Heart left ventricle (tissue), 16 donors: ENCODE measurements at regions not wholly inside any gene's neighbourhood (a gene's known extent, or its start where the extent isn't known, plus 50 kb on each side); places are given as distances from the start of the nearest gene placed in this dataset.
"Not testable (repeated sequence)": the region's sequence is repeated elsewhere in the genome, so short reads cannot be mapped to it uniquely, and the experiment has no call there.

ENCODE experiments used
- ATAC-seq, 4 donors: fragments of 200-7000 bp; cut with Tn5 transposase; one replicate each; pipeline ENCODE4 v1.9.1; 2020 to 2022; ENCODE audit warnings: moderate library complexity in 4 of 4, mild to moderate bottlenecking in 3 of 4, moderate number of reproducible peaks in 1 of 4
- DNase-seq, 5 donors: peaks; one replicate each; pipeline ENCODE4 v3.0.0-alpha.2; 2020
- H3K27ac ChIP-seq, 12 donors: fragments of 200-600 bp; sonication (generic) in 4 of 12; one replicate each; pipeline versions ENCODE4 v1.5.0 to v1.8.0; 2016 to 2022; ENCODE audit warnings: mild to moderate bottlenecking in 2 of 12
- H3K27me3 ChIP-seq, 9 donors: fragments of 200-600 bp; sonication (generic) in 2 of 9; one replicate each; pipeline versions ENCODE4 v1.5.1 to v1.8.0; 2016 to 2022; ENCODE audit warnings: mild to moderate bottlenecking in 3 of 9
- H3K36me3 ChIP-seq, 9 donors: fragments of 200-600 bp; sonication (generic) in 2 of 9; one replicate each; pipeline versions ENCODE4 v1.5.0 to v1.8.0; 2018 to 2022; ENCODE audit warnings: mild to moderate bottlenecking in 2 of 9
- H3K4me1 ChIP-seq, 12 donors: fragments of 200-600 bp; sonication (generic) in 4 of 12; one replicate each; pipeline versions ENCODE4 v1.5.0 to v1.8.0; 2016 to 2022; ENCODE audit warnings: mild to moderate bottlenecking in 3 of 12
- H3K4me3 ChIP-seq, 12 donors: fragments of 200-600 bp; sonication (generic) in 4 of 12; one replicate each; pipeline versions ENCODE4 v1.5.0 to v1.8.0; 2017 to 2022; ENCODE audit warnings: mild to moderate bottlenecking in 9 of 12, moderate library complexity in 4 of 12
- H3K9me3 ChIP-seq, 12 donors: fragments of 200-600 bp; sonication (generic) in 4 of 12; one replicate each; pipeline versions ENCODE4 v1.5.0 to v1.8.0; 2016 to 2022; ENCODE audit warnings: mild to moderate bottlenecking in 1 of 12
- CTCF ChIP-seq, 12 donors: fragments of 200-600 bp; sonication (generic) in 4 of 12; IDR thresholded peaks; one replicate each; pipeline versions ENCODE4 v1.5.0 to v1.8.0; 2018 to 2022; ENCODE audit warnings: antibody characterized with exemption in 12 of 12, mild to moderate bottlenecking in 5 of 12
- POLR2A ChIP-seq, 2 donors: fragments of 450-650 bp; IDR thresholded peaks; one replicate each; pipeline ENCODE4 v1.6.1; 2017; ENCODE audit warnings: antibody characterized with exemption in 2 of 2, mild to moderate bottlenecking in 2 of 2, moderate library complexity in 2 of 2
- WGBS, 4 donors: extraction: QIAGEN DNeasy Blood & Tissue Kit in 2 of 4; methylation state at CpG; one replicate each; pipeline versions ENCODE4 v1.1.5 to v1.1.7; 2013 to 2018; 5-methylcytosine and 5-hydroxymethylcytosine counted together
- intact Hi-C, 10 donors: fragments of 100-400 bp; cut with DNase I; formaldehyde crosslinking; loops; one replicate each; pipeline versions ENCODE4 v1.11.1 to v1.14.2; 2022
- donor health status: ischemic (EF 13 %, LVEDD 7.1; RV severe dilation, severe dysfunction).
- donor health status: healthy with polysubstance abuse.
- donor health status: DM: no; HTN: yes; CAD: no.
- donor health status: DM: no; HTN: no; CAD: no.
- donor health status: ischemic (EF 25% LVEDD 6.9; RV normal size, moderate dysfunction).
- donor health status: ischemic (EF 25% LVEDD 5.7; RV mildly dilated, moderate dysfunction).
- donor health status: healthy.
- donor health status: DM: yes; HTN: yes; CAD: no.
- donor health status: ischemic (EF 35%, LVEDD 5.7; RV mildly dilated, moderate dysfunction).
- donor health status: nonischemic (EF 11% LVEDD 7.7; RV severe dilation, severe dysfunction).
- donor health status: DM: yes; HTN: yes; CAD: no.
- donor health status: PGD.
- donor health status: ischemic (EF 29% LVEDD 5.4; RV normal size, mild dysfunction).
- donor health status: nonischemic (EF 23%, LVEDD 6.1; RV moderate dilation, normal function).

GRCh38 chr13:27347211-27347772 is 76.7 kb downstream of the RASL11A start:
- TF ChIP-seq POLR2A (IDR thresholded peaks at IDR 0.05) = no peak
- no peak for TF ChIP-seq CTCF (IDR thresholded peaks at IDR 0.05)
- no peak overlapping the region for H3K4me3 ChIP-seq
- H3K27ac ChIP-seq = no peak overlapping the region
- H3K9me3 ChIP-seq = no peaks in the 10 kb centered on the region
- H3K36me3 ChIP-seq = no peaks in the 10 kb centered on the region
- H3K27me3 ChIP-seq = peaks cover 0 to 14% (median 0%) of the 10 kb centered on the region in 9 donors
- WGBS, 4 donors = 51 to 62% (median 60%) methylated on average over 13 of the region's 13 CpGs
- no peaks in the 10 kb centered on the region for H3K4me1 ChIP-seq
- DNase-seq (no peak), ATAC-seq (no peak)
- intact Hi-C loops = loop anchor here in 1 of 10 donors (10.0 kb wide), 1 partner anchor 172 kb away; the partner anchor contains the start of gene USP12

- no peak for ATAC-seq
- DNase-seq = no peak
- Histone ChIP-seq H3K36me3 (no peaks in the 10 kb centered on the region), H3K4me3 (no peak overlapping the region), H3K4me1 (no peaks in the 10 kb centered on the region), H3K27ac (no peak overlapping the region), H3K27me3 (peaks cover 0 to 14% (median 0%) of the 10 kb centered on the region in 9 donors), H3K9me3 (no peaks in the 10 kb centered on the region)
- TF ChIP-seq POLR2A (IDR thresholded peaks at IDR 0.05) (no peak), CTCF (IDR thresholded peaks at IDR 0.05) (no peak)
- 55 to 75% (median 60%) methylated on average over 6 of the region's 6 CpGs for WGBS, 4 donors
- intact Hi-C loops = loop anchor here in 1 of 10 donors (10.0 kb wide), 1 partner anchor 174 kb away; the partner anchor contains the start of gene USP12
These were observed 76.0 kb upstream of the GTF3A start for GRCh38 chr13:27348461-27348860.

- DNase-seq (no peak), ATAC-seq (no peak)
- 69 to 74% (median 72%) methylated on average over 3 of the region's 3 CpGs for WGBS, 4 donors
- TF ChIP-seq POLR2A (IDR thresholded peaks at IDR 0.05) (no peak), CTCF (IDR thresholded peaks at IDR 0.05) (no peak)
- H3K27ac ChIP-seq = no peak overlapping the region
- H3K4me1 ChIP-seq = peaks cover 0 to 7% (median 0%) of the 10 kb centered on the region in 12 donors
- H3K36me3 ChIP-seq = no peaks in the 10 kb centered on the region
- H3K9me3 ChIP-seq = no peaks in the 10 kb centered on the region
- no peak overlapping the region for H3K4me3 ChIP-seq
- intact Hi-C loops = loop anchor here in 1 of 10 donors (10.0 kb wide), 1 partner anchor 175 kb away; the partner anchor contains the start of gene USP12
- H3K27me3 ChIP-seq = peaks cover 0 to 14% (median 0%) of the 10 kb centered on the region in 9 donors
These were observed 75.0 kb upstream of the GTF3A start for GRCh38 chr13:27349458-27349857.

GRCh38 chr13:27350825-27351224 is 73.6 kb upstream of the GTF3A start:
- DNase-seq, H3K27ac ChIP-seq, H3K9me3 ChIP-seq, H3K36me3 ChIP-seq, H3K4me3 ChIP-seq, ATAC-seq: not testable (repeated sequence)
- intact Hi-C loops = loop anchor here in 4 of 10 donors (5.0 to 10.0 kb wide), 5 partner anchors 64 to 406 kb away; partner anchors contain the start of genes RASL11A (in 1 of the 4) and USP12 (in 1 of the 4)
- WGBS, 4 donors = 91 to 98% (median 93%) methylated on average over 6 of the region's 6 CpGs
- H3K27me3 ChIP-seq = peaks cover 0 to 14% (median 0%) of the 10 kb centered on the region in 9 donors
- H3K4me1 ChIP-seq = peaks cover 0 to 14% (median 0%) of the 10 kb centered on the region in 12 donors
